Nephron (organoid): ENCODE measurements at regions not wholly inside any gene's neighbourhood (a gene's known extent, or its start where the extent isn't known, plus 50 kb on each side); places are given as distances from the start of the nearest gene placed in this dataset.

Experiments
- H3K27ac Mint-ChIP-seq, 3 experiments: 2 replicates each; pipeline ENCODE4 v1.8.0; 2020; ENCODE audit warnings: mixed read lengths in 3 of 3, mild to moderate bottlenecking in 2 of 3, moderate library complexity in 1 of 3
- H3K27me3 Mint-ChIP-seq: 2 replicates; pipeline ENCODE4 v1.8.0; 2021; ENCODE audit warnings: low read depth, mild to moderate bottlenecking, moderate library complexity, mixed read lengths
- H3K36me3 Mint-ChIP-seq: 2 replicates; pipeline ENCODE4 v1.8.0; 2020; ENCODE audit warnings: low read depth, mixed read lengths
- H3K4me1 Mint-ChIP-seq: 2 replicates; pipeline ENCODE4 v1.8.0; 2020; ENCODE audit warnings: mixed read lengths
- H3K4me3 Mint-ChIP-seq, 3 experiments: 2 replicates each; pipeline ENCODE4 v1.8.0; 2020; ENCODE audit warnings: mild to moderate bottlenecking in 3 of 3, mixed read lengths in 3 of 3, moderate library complexity in 2 of 3
- H3K9me3 Mint-ChIP-seq: 2 replicates; pipeline ENCODE4 v1.8.0; 2020; ENCODE audit warnings: mixed read lengths
- CTCF ChIP-seq, 3 experiments: fragments of 200-600 bp; sonication (generic); IDR thresholded peaks; one replicate each; pipeline ENCODE4 v1.5.0; 2021; ENCODE audit warnings: antibody characterized with exemption in 3 of 3; ENCODE audit not compliant: unreplicated experiment in 3 of 3

GRCh38 chr14:78075033-78075432 lies 95.1 kb upstream of the NRXN3 start:
- no peak overlapping the region for H3K27ac Mint-ChIP-seq
- peaks cover 3% of the 10 kb centered on the region for H3K27me3 Mint-ChIP-seq
- no peak overlapping the region for H3K4me3 Mint-ChIP-seq
- H3K4me1 Mint-ChIP-seq: peaks cover 9% of the 10 kb centered on the region
- no peaks in the 10 kb centered on the region for H3K9me3 Mint-ChIP-seq
- TF ChIP-seq CTCF (IDR thresholded peaks at IDR 0.05; ENCODE audit: unreplicated experiment in 3 of 3): no peak
- no peaks in the 10 kb centered on the region for H3K36me3 Mint-ChIP-seq

- no peak for TF ChIP-seq CTCF (IDR thresholded peaks at IDR 0.05; ENCODE audit: unreplicated experiment in 3 of 3)
- Mint-ChIP-seq H3K27me3 (peaks cover 3% of the 10 kb centered on the region), H3K36me3 (no peaks in the 10 kb centered on the region), H3K27ac (no peak overlapping the region), H3K4me3 (no peak overlapping the region), H3K4me1 (peaks cover 9% of the 10 kb centered on the region), H3K9me3 (no peaks in the 10 kb centered on the region)
Measured at GRCh38 chr14:78075555-78076277, 94.5 kb upstream of the NRXN3 start.

GRCh38 chr14:78081245-78081644 lies 88.9 kb upstream of the NRXN3 start:
- no peaks in the 10 kb centered on the region for H3K4me1 Mint-ChIP-seq
- H3K27me3 Mint-ChIP-seq: peaks cover 8% of the 10 kb centered on the region
- no peaks in the 10 kb centered on the region for H3K9me3 Mint-ChIP-seq
- no peak overlapping the region for H3K4me3 Mint-ChIP-seq
- H3K27ac Mint-ChIP-seq: no peak overlapping the region
- no peaks in the 10 kb centered on the region for H3K36me3 Mint-ChIP-seq
- no peak for TF ChIP-seq CTCF (IDR thresholded peaks at IDR 0.05; ENCODE audit: unreplicated experiment in 3 of 3)

GRCh38 chr14:78083837-78084236 lies 86.3 kb upstream of the NRXN3 start:
- H3K36me3 Mint-ChIP-seq: no peaks in the 10 kb centered on the region
- TF ChIP-seq CTCF (IDR thresholded peaks at IDR 0.05; ENCODE audit: unreplicated experiment in 3 of 3): no peak
- H3K4me1 Mint-ChIP-seq: no peaks in the 10 kb centered on the region
- H3K27me3 Mint-ChIP-seq: peaks cover 5% of the 10 kb centered on the region
- no peak overlapping the region for H3K4me3 Mint-ChIP-seq
- H3K27ac Mint-ChIP-seq: no peak overlapping the region
- no peaks in the 10 kb centered on the region for H3K9me3 Mint-ChIP-seq

GRCh38 chr14:78086342-78086741 lies 83.8 kb upstream of the NRXN3 start:
- Mint-ChIP-seq H3K4me3 (no peak overlapping the region), H3K27me3 (peaks cover 14% of the 10 kb centered on the region), H3K27ac (no peak overlapping the region), H3K9me3 (no peaks in the 10 kb centered on the region), H3K4me1 (no peaks in the 10 kb centered on the region), H3K36me3 (no peaks in the 10 kb centered on the region)
- no peak for TF ChIP-seq CTCF (IDR thresholded peaks at IDR 0.05; ENCODE audit: unreplicated experiment in 3 of 3)

- Mint-ChIP-seq H3K27ac (no peak overlapping the region), H3K27me3 (peaks cover 17% of the 10 kb centered on the region), H3K9me3 (no peaks in the 10 kb centered on the region), H3K4me1 (no peaks in the 10 kb centered on the region), H3K4me3 (no peak overlapping the region), H3K36me3 (no peaks in the 10 kb centered on the region)
- TF ChIP-seq CTCF (IDR thresholded peaks at IDR 0.05; ENCODE audit: unreplicated experiment in 3 of 3): no peak
Measured at GRCh38 chr14:78088916-78089315, 81.3 kb upstream of the NRXN3 start.
